ENCODE measurements at regions not wholly inside any gene's neighbourhood (a gene's known extent, or its start where the extent isn't known, plus 50 kb on each side); places are given as distances from the start of the nearest gene placed in this dataset.

- H2BK5ac ChIP-seq (ENCODE audit: low read length): no peak overlapping the region
- no peak overlapping the region for H3K56ac ChIP-seq (ENCODE audit: low read length)
- H3K36me3 ChIP-seq (ENCODE audit: control insufficient read depth, insufficient read depth, low read length): no peaks in the 10 kb centered on the region
- WGBS (ENCODE audit: extremely low coverage, insufficient coverage, low lambda C conversion rate): no CpG with 5 or more reads among the region's 2 CpGs
- no peak overlapping the region for H2AK5ac ChIP-seq (ENCODE audit: low read length)
- H4K8ac ChIP-seq (ENCODE audit: low read depth, low read length): no peak overlapping the region
- H3K79me1 ChIP-seq (ENCODE audit: low read length): no peaks in the 10 kb centered on the region
- H4K5ac ChIP-seq (ENCODE audit: low read length): no peak overlapping the region
- no peaks in the 10 kb centered on the region for H3K4me1 ChIP-seq (ENCODE audit: control insufficient read depth, low read depth, low read length)
- no peak overlapping the region for H3K18ac ChIP-seq (ENCODE audit: low read length)
- no peak for DNase-seq
- H3K4me2 ChIP-seq (ENCODE audit: low read length): no peak overlapping the region
- H3K27ac ChIP-seq (ENCODE audit: low read depth, low read length): no peak overlapping the region
- no peak overlapping the region for H2BK15ac ChIP-seq (replicated peaks; ENCODE audit: low read depth)
- no peak overlapping the region for H3K9ac ChIP-seq (ENCODE audit: low read length)
- no peaks in the 10 kb centered on the region for H3K79me2 ChIP-seq (ENCODE audit: control insufficient read depth, insufficient read depth, low read length)
- no peak overlapping the region for H3K4me3 ChIP-seq (ENCODE audit: low read length)
- no peak overlapping the region for H3K4ac ChIP-seq (ENCODE audit: low read depth, low read length)
- H2BK120ac ChIP-seq (ENCODE audit: low read depth, low read length): no peak overlapping the region
- H3K27me3 ChIP-seq (ENCODE audit: insufficient read depth, low read length, poor library complexity): no peaks in the 10 kb centered on the region
- H3K23ac ChIP-seq (ENCODE audit: low read length): no peak overlapping the region
Observed at GRCh38 chr3:99504258-99504657, 134.1 kb upstream of the COL8A1 start.

DNA sequence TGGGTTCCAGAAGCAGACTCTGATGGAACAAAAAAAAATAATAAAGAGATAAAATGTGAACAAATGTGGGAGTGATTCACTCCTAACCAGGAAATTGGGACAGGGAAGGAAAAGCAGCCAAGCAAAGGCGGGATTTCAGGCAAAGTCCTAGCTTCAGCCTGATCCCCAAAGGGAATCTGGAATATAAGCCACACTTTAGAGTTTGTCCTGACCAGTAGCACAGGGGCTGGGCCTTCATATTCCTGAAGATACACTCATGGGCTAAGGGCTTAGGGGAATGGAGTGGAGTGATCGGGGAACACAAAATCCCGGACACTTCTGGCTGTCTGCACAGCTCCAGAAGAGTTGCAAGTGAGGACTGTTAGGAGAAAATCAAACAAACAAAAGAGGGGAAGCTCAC lies 135.0 kb upstream of the COL8A1 start:
- Histone ChIP-seq H3K27me3 (ENCODE audit: insufficient read depth, low read length, poor library complexity) (no peaks in the 10 kb centered on the region), H3K18ac (ENCODE audit: low read length) (no peak overlapping the region), H4K5ac (ENCODE audit: low read length) (no peak overlapping the region), H3K56ac (ENCODE audit: low read length) (no peak overlapping the region), H2AK5ac (ENCODE audit: low read length) (no peak overlapping the region), H3K27ac (ENCODE audit: low read depth, low read length) (no peak overlapping the region), H3K4me1 (ENCODE audit: control insufficient read depth, low read depth, low read length) (no peaks in the 10 kb centered on the region), H2BK15ac (replicated peaks; ENCODE audit: low read depth) (no peak overlapping the region), H3K4ac (ENCODE audit: low read depth, low read length) (no peak overlapping the region), H3K23ac (ENCODE audit: low read length) (no peak overlapping the region), H3K79me2 (ENCODE audit: control insufficient read depth, insufficient read depth, low read length) (no peaks in the 10 kb centered on the region), H3K4me2 (ENCODE audit: low read length) (no peak overlapping the region), H3K4me3 (ENCODE audit: low read length) (no peak overlapping the region), H4K8ac (ENCODE audit: low read depth, low read length) (no peak overlapping the region), H2BK5ac (ENCODE audit: low read length) (no peak overlapping the region), H3K36me3 (ENCODE audit: control insufficient read depth, insufficient read depth, low read length) (no peaks in the 10 kb centered on the region), H3K79me1 (ENCODE audit: low read length) (no peaks in the 10 kb centered on the region), H2BK120ac (ENCODE audit: low read depth, low read length) (no peak overlapping the region), H3K9ac (ENCODE audit: low read length) (no peak overlapping the region)
- no peak for DNase-seq
- WGBS (ENCODE audit: extremely low coverage, insufficient coverage, low lambda C conversion rate): no CpG with 5 or more reads among the region's 3 CpGs

- no peak overlapping the region for H3K4me2 ChIP-seq (ENCODE audit: low read length)
- no peak overlapping the region for H3K9ac ChIP-seq (ENCODE audit: low read length)
- H3K27ac ChIP-seq (ENCODE audit: low read depth, low read length): no peak overlapping the region
- no peaks in the 10 kb centered on the region for H3K79me1 ChIP-seq (ENCODE audit: low read length)
- no peak overlapping the region for H2BK120ac ChIP-seq (ENCODE audit: low read depth, low read length)
- no peaks in the 10 kb centered on the region for H3K4me1 ChIP-seq (ENCODE audit: control insufficient read depth, low read depth, low read length)
- H3K36me3 ChIP-seq (ENCODE audit: control insufficient read depth, insufficient read depth, low read length): no peaks in the 10 kb centered on the region
- H3K23ac ChIP-seq (ENCODE audit: low read length): no peak overlapping the region
- H3K4ac ChIP-seq (ENCODE audit: low read depth, low read length): no peak overlapping the region
- no peaks in the 10 kb centered on the region for H3K27me3 ChIP-seq (ENCODE audit: insufficient read depth, low read length, poor library complexity)
- H4K8ac ChIP-seq (ENCODE audit: low read depth, low read length): no peak overlapping the region
- no peak overlapping the region for H3K56ac ChIP-seq (ENCODE audit: low read length)
- no peak for DNase-seq
- no peak overlapping the region for H2AK5ac ChIP-seq (ENCODE audit: low read length)
- H3K4me3 ChIP-seq (ENCODE audit: low read length): no peak overlapping the region
- H2BK15ac ChIP-seq (replicated peaks; ENCODE audit: low read depth): no peak overlapping the region
- no peak overlapping the region for H2BK5ac ChIP-seq (ENCODE audit: low read length)
- no CpG with 5 or more reads among the region's 1 CpG for WGBS (ENCODE audit: extremely low coverage, insufficient coverage, low lambda C conversion rate)
- no peak overlapping the region for H3K18ac ChIP-seq (ENCODE audit: low read length)
- H3K79me2 ChIP-seq (ENCODE audit: control insufficient read depth, insufficient read depth, low read length): no peaks in the 10 kb centered on the region
- no peak overlapping the region for H4K5ac ChIP-seq (ENCODE audit: low read length)
Observed at GRCh38 chr3:99502871-99503270, 135.5 kb upstream of the COL8A1 start.

DNA sequence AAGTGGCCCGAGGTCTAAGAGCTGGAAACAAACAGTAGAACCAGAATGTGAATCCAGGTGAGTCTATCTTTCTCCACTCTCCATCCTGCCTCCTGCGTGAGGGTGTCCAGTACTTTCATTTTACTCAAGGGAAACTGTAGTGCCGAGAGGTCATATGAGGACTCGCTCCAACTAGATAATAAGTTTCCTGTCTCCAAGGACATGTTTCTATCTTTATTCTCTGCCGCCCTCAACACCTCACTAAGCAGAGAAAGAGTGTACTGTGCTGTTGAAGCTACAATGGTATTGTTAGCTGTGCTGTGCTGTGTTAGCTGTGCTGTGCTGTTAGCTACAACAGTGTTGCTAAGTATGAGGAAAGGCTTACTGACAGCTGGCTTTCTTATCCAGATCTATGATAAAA lies 137.9 kb upstream of the COL8A1 start:
- no peak for DNase-seq
- no CpG with 5 or more reads among the region's 5 CpGs for WGBS (ENCODE audit: extremely low coverage, insufficient coverage, low lambda C conversion rate)
- Histone ChIP-seq H3K79me2 (ENCODE audit: control insufficient read depth, insufficient read depth, low read length) (no peaks in the 10 kb centered on the region), H3K36me3 (ENCODE audit: control insufficient read depth, insufficient read depth, low read length) (no peaks in the 10 kb centered on the region), H3K56ac (ENCODE audit: low read length) (no peak overlapping the region), H3K27me3 (ENCODE audit: insufficient read depth, low read length, poor library complexity) (no peaks in the 10 kb centered on the region), H3K4me3 (ENCODE audit: low read length) (no peak overlapping the region), H4K8ac (ENCODE audit: low read depth, low read length) (no peak overlapping the region), H2AK5ac (ENCODE audit: low read length) (no peak overlapping the region), H3K9ac (ENCODE audit: low read length) (no peak overlapping the region), H4K5ac (ENCODE audit: low read length) (no peak overlapping the region), H3K23ac (ENCODE audit: low read length) (no peak overlapping the region), H2BK120ac (ENCODE audit: low read depth, low read length) (no peak overlapping the region), H2BK5ac (ENCODE audit: low read length) (no peak overlapping the region), H3K18ac (ENCODE audit: low read length) (no peak overlapping the region), H3K4ac (ENCODE audit: low read depth, low read length) (no peak overlapping the region), H3K4me2 (ENCODE audit: low read length) (no peak overlapping the region), H3K79me1 (ENCODE audit: low read length) (no peaks in the 10 kb centered on the region), H3K27ac (ENCODE audit: low read depth, low read length) (no peak overlapping the region), H3K4me1 (ENCODE audit: control insufficient read depth, low read depth, low read length) (no peaks in the 10 kb centered on the region), H2BK15ac (replicated peaks; ENCODE audit: low read depth) (no peak overlapping the region)

- H3K36me3 ChIP-seq (ENCODE audit: control insufficient read depth, insufficient read depth, low read length): no peaks in the 10 kb centered on the region
- no peak overlapping the region for H4K5ac ChIP-seq (ENCODE audit: low read length)
- H3K4ac ChIP-seq (ENCODE audit: low read depth, low read length): no peak overlapping the region
- H3K9ac ChIP-seq (ENCODE audit: low read length): no peak overlapping the region
- no peaks in the 10 kb centered on the region for H3K4me1 ChIP-seq (ENCODE audit: control insufficient read depth, low read depth, low read length)
- no peak overlapping the region for H2BK15ac ChIP-seq (replicated peaks; ENCODE audit: low read depth)
- H2AK5ac ChIP-seq (ENCODE audit: low read length): no peak overlapping the region
- no peaks in the 10 kb centered on the region for H3K79me1 ChIP-seq (ENCODE audit: low read length)
- H3K56ac ChIP-seq (ENCODE audit: low read length): no peak overlapping the region
- no peaks in the 10 kb centered on the region for H3K27me3 ChIP-seq (ENCODE audit: insufficient read depth, low read length, poor library complexity)
- no CpG with 5 or more reads among the region's 4 CpGs for WGBS (ENCODE audit: extremely low coverage, insufficient coverage, low lambda C conversion rate)
- H3K79me2 ChIP-seq (ENCODE audit: control insufficient read depth, insufficient read depth, low read length): no peaks in the 10 kb centered on the region
- no peak overlapping the region for H2BK120ac ChIP-seq (ENCODE audit: low read depth, low read length)
- H3K18ac ChIP-seq (ENCODE audit: low read length): no peak overlapping the region
- no peak overlapping the region for H3K4me3 ChIP-seq (ENCODE audit: low read length)
- H3K27ac ChIP-seq (ENCODE audit: low read depth, low read length): no peak overlapping the region
- no peak overlapping the region for H2BK5ac ChIP-seq (ENCODE audit: low read length)
- no peak overlapping the region for H4K8ac ChIP-seq (ENCODE audit: low read depth, low read length)
- H3K23ac ChIP-seq (ENCODE audit: low read length): no peak overlapping the region
- DNase-seq: peak; percentile 44
- H3K4me2 ChIP-seq (ENCODE audit: low read length): no peak overlapping the region
Observed at GRCh38 chr3:99499235-99500158, 138.9 kb upstream of the COL8A1 start.
